Upper lobe of left lung (tissue), 4 donors: ENCODE measurements at regions not wholly inside any gene's neighbourhood (a gene's known extent, or its start where the extent isn't known, plus 50 kb on each side); places are given as distances from the start of the nearest gene placed in this dataset.

Source experiments
- CTCF ChIP-seq, 6 experiments: fragments of 450-650 bp in 4 of 6; fragments of 200-600 bp in 2 of 6; sonication (generic) in 2 of 6; IDR thresholded peaks; one replicate each; pipeline ENCODE4 v1.5.1; 2016 to 2019; ENCODE audit warnings: antibody characterized with exemption in 6 of 6
- POLR2A ChIP-seq, 4 donors: fragments of 450-650 bp; IDR thresholded peaks; one replicate each; pipeline ENCODE4 v1.5.1; 2016 to 2017; ENCODE audit warnings: antibody characterized with exemption in 4 of 4, mild to moderate bottlenecking in 2 of 4
- POLR2AphosphoS5 ChIP-seq, 2 donors: sonication (generic); formaldehyde crosslinking; IDR thresholded peaks; one replicate each; pipeline ENCODE4 v1.5.1; 2017; ENCODE audit warnings: antibody characterized with exemption in 2 of 2

GRCh38 chr12:39692258-39692853 lies 72.8 kb upstream of the ABCD2 start:
- TF ChIP-seq CTCF (IDR thresholded peaks at IDR 0.05) (peak in 1 of 6 experiments; percentile 15), POLR2A (IDR thresholded peaks at IDR 0.05) (no peak), POLR2AphosphoS5 (IDR thresholded peaks at IDR 0.05) (no peak)
